Upper lobe of right lung (tissue), 1 donor: ENCODE measurements at regions not wholly inside any gene's neighbourhood (a gene's known extent, or its start where the extent isn't known, plus 50 kb on each side); places are given as distances from the start of the nearest gene placed in this dataset.

Experiments used
- ATAC-seq: fragments of 200-7000 bp; cut with Tn5 transposase; one replicate; pipeline ENCODE4 v1.9.1; 2020; ENCODE audit warnings: mild to moderate bottlenecking, moderate library complexity
- DNase-seq: peaks from one replicate; pipeline ENCODE4 v3.0.0-alpha.2; 2020
- H3K27ac ChIP-seq: fragments of 200-600 bp; one replicate; pipeline ENCODE4 v1.8.0; 2022
- H3K27me3 ChIP-seq: fragments of 200-600 bp; one replicate; pipeline ENCODE4 v1.8.0; 2022; ENCODE audit warnings: mild to moderate bottlenecking
- H3K36me3 ChIP-seq: fragments of 200-600 bp; one replicate; pipeline ENCODE4 v1.8.0; 2022
- H3K4me1 ChIP-seq: fragments of 200-600 bp; one replicate; pipeline ENCODE4 v1.8.0; 2022
- H3K4me3 ChIP-seq: fragments of 200-600 bp; one replicate; pipeline ENCODE4 v1.8.0; 2022; ENCODE audit warnings: mild to moderate bottlenecking
- H3K9me3 ChIP-seq: fragments of 200-600 bp; one replicate; pipeline ENCODE4 v1.8.0; 2022
- CTCF ChIP-seq: fragments of 200-600 bp; IDR thresholded peaks from one replicate; pipeline ENCODE4 v1.8.0; 2022; ENCODE audit warnings: antibody characterized with exemption
- intact Hi-C: fragments of 100-400 bp; cut with DNase I; formaldehyde crosslinking; loops from one replicate; pipeline ENCODE4 v1.11.0; 2022
- donor health status: DM: no; HTN: yes; CAD: no; lungs with severe emphysema.

DNA sequence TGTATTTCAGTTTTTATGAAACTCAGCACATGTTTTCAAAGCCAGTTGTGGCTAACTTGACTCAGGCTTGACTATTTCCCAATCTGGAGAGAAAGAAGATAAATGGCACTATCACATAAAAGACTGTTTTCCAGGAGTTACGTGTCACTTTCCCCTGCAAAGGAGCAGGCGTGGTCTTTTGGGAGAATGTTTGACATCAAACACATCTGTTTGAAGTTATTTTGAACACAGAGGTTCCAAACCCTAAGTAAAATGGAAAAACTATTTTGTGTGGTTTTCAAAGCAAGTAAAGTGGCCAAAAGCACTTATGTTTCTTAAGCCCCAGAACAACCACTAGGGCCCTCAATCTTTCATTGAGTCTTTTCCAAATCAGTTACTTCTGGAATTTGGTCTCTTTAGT, 89.7 kb downstream of the FOXF2 start:
- no peak for ATAC-seq
- Histone ChIP-seq H3K36me3 (no peaks in the 10 kb centered on the region), H3K27me3 (no peaks in the 10 kb centered on the region), H3K9me3 (no peaks in the 10 kb centered on the region), H3K4me3 (no peak overlapping the region), H3K4me1 (peaks cover 3% of the 10 kb centered on the region), H3K27ac (no peak overlapping the region)
- intact Hi-C loops = no loop called here
- TF ChIP-seq CTCF = no peak
- no peak for DNase-seq

GRCh38 chr6:1479601-1480221, 90.3 kb downstream of the FOXF2 start:
- H3K36me3 ChIP-seq = no peaks in the 10 kb centered on the region
- DNase-seq (no peak), ATAC-seq (no peak)
- no peak overlapping the region for H3K27ac ChIP-seq
- no peaks in the 10 kb centered on the region for H3K27me3 ChIP-seq
- intact Hi-C loops = no loop called here
- H3K9me3 ChIP-seq = no peaks in the 10 kb centered on the region
- no peak overlapping the region for H3K4me3 ChIP-seq
- no peak for TF ChIP-seq CTCF
- H3K4me1 ChIP-seq = peaks cover 3% of the 10 kb centered on the region

DNA sequence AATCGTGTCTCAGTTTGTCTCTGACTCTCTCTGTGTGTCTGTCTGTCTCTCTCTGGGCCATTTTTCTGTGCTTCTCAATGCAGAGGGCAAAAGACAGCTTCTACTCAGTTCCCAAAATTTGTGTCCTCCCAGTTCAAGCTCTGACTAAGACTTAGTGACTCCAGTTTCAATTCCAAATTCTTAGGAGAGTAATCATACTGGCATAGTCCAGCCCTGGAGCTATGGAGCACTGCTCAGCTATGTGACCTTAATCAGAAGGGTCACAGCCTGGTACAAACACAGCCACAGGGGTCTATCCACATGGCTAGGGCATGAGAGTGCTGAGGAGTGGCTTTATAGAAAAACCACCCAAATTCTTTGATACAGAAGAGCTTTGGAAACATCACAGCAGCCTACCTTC, 91.9 kb downstream of the FOXF2 start:
- Histone ChIP-seq H3K4me3 (no peak overlapping the region), H3K27ac (no peak overlapping the region), H3K27me3 (no peaks in the 10 kb centered on the region), H3K36me3 (no peaks in the 10 kb centered on the region), H3K4me1 (peaks cover 3% of the 10 kb centered on the region), H3K9me3 (no peaks in the 10 kb centered on the region)
- intact Hi-C loops = no loop called here
- TF ChIP-seq CTCF = no peak
- ATAC-seq = no peak
- DNase-seq = no peak

- Histone ChIP-seq H3K27me3 (no peaks in the 10 kb centered on the region), H3K9me3 (no peaks in the 10 kb centered on the region), H3K27ac (no peak overlapping the region), H3K36me3 (no peaks in the 10 kb centered on the region), H3K4me3 (no peak overlapping the region), H3K4me1 (peaks cover 3% of the 10 kb centered on the region)
- intact Hi-C loops = no loop called here
- TF ChIP-seq CTCF = no peak
- DNase-seq (no peak), ATAC-seq (no peak)
Observed at GRCh38 chr6:1482381-1483166, 93.2 kb downstream of the FOXF2 start.

DNA sequence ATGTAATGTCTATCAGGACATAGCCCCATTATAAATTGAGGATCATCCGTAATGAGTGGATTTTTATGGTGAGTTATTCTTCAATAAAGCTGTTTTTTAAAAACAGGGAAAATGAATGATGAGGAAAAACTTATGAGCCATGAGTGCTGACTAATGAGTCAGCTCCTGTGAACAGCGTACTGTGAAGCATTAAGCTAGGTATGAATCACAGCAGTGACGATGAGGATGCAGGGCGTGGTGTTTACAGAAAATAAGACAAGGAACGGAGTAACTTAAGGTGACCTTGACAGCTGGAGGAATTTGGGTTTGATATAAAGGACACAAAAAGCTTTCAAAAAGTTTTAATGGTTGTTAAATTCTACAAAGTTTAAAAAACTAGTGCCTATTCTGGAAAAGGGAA, 96.3 kb downstream of the FOXF2 start:
- Histone ChIP-seq H3K4me3 (no peak overlapping the region), H3K4me1 (no peaks in the 10 kb centered on the region), H3K36me3 (no peaks in the 10 kb centered on the region), H3K27ac (no peak overlapping the region), H3K27me3 (no peaks in the 10 kb centered on the region), H3K9me3 (no peaks in the 10 kb centered on the region)
- intact Hi-C loops = no loop called here
- ATAC-seq = no peak
- no peak for DNase-seq
- TF ChIP-seq CTCF = no peak
